Caco-2 (cell line): ENCODE measurements at regions not wholly inside any gene's neighbourhood (a gene's known extent, or its start where the extent isn't known, plus 50 kb on each side); places are given as distances from the start of the nearest gene placed in this dataset.

Experiments
- BruUV-seq: library from RNA; stranded (reverse); fragments of 400-500 nt; replicated peaks from 2 replicates; lab custom pipeline; 2021; lab: Mats Ljungman, UMichigan
- CTCF ChIA-PET: fragments of 300-600 bp; sonication (Branson Sonifier 250); formaldehyde crosslinking; loops from one replicate; lab custom pipeline; 2022; ENCODE audit warnings: antibody characterized with exemption; lab: Charles Lee
- POLR2A ChIA-PET: fragments of 300-600 bp; sonication (Branson Sonifier 250); formaldehyde crosslinking; loops from one replicate; lab custom pipeline; 2022; ENCODE audit warnings: antibody characterized with exemption; lab: Charles Lee
- DNase-seq, 2 experiments: peaks; one replicate each; pipeline versions ENCODE4 v3.0.0 to v3.0.0-alpha.2; 2020 to 2022
- H3K27me3 ChIP-seq: replicated peaks from 2 replicates; pipeline ENCODE4 v1.6.0; 2011; ENCODE audit warnings: low read length; ENCODE audit not compliant: control insufficient read depth, insufficient read depth
- H3K36me3 ChIP-seq: 2 replicates; pipeline ENCODE4 v1.5.1; 2011; ENCODE audit warnings: low read length; ENCODE audit not compliant: control insufficient read depth, insufficient read depth
- H3K4me1 ChIP-seq: fragments of 250-450 bp; sonication (Bioruptor Pico); 2 replicates; pipeline ENCODE4 v1.5.1; 2020; ENCODE audit warnings: mild to moderate bottlenecking
- H3K4me3 ChIP-seq: 2 replicates; pipeline ENCODE4 v1.5.1; 2011; ENCODE audit warnings: low read depth, mild to moderate bottlenecking, control low read depth, low read length
- H3K9me3 ChIP-seq: fragments of 250-450 bp; sonication (Bioruptor Pico); 2 replicates; pipeline ENCODE4 v1.5.1; 2020; ENCODE audit warnings: mild to moderate bottlenecking, moderate library complexity
- H3K27ac Mint-ChIP-seq: one replicate; pipeline ENCODE4 v1.8.0; 2022; ENCODE audit warnings: mixed read lengths; ENCODE audit not compliant: unreplicated experiment
- H3K27me3 Mint-ChIP-seq: one replicate; pipeline ENCODE4 v1.8.0; 2022; ENCODE audit warnings: mixed read lengths; ENCODE audit not compliant: insufficient read depth, unreplicated experiment
- H3K36me3 Mint-ChIP-seq: one replicate; pipeline ENCODE4 v1.8.0; 2022; ENCODE audit warnings: mild to moderate bottlenecking, mixed read lengths; ENCODE audit not compliant: insufficient read depth, unreplicated experiment
- H3K4me1 Mint-ChIP-seq: one replicate; pipeline ENCODE4 v1.8.0; 2022; ENCODE audit warnings: low read depth, mixed read lengths; ENCODE audit not compliant: unreplicated experiment
- H3K4me3 Mint-ChIP-seq: one replicate; pipeline ENCODE4 v1.8.0; 2022; ENCODE audit warnings: mild to moderate bottlenecking, moderate library complexity, mixed read lengths; ENCODE audit not compliant: unreplicated experiment
- H3K9me3 Mint-ChIP-seq: one replicate; pipeline ENCODE4 v1.8.0; 2022; ENCODE audit warnings: mixed read lengths; ENCODE audit not compliant: unreplicated experiment
- CTCF ChIP-seq, 2 experiments: fragments of 200-600 bp in 1 of 2; IDR thresholded peaks; 1 replicate in 1 of 2; 2 replicates in 1 of 2; pipeline versions ENCODE4 v1.5.1 to v1.8.0; 2011 to 2022; ENCODE audit warnings: antibody characterized with exemption in 1 of 2, control low read depth in 1 of 2, inconsistent platforms in 1 of 2, low read depth in 1 of 2, low read length in 1 of 2, mild to moderate bottlenecking in 1 of 2, moderate library complexity in 1 of 2; ENCODE audit not compliant: insufficient read depth in 1 of 2, severe bottlenecking in 1 of 2, unreplicated experiment in 1 of 2
- intact Hi-C: fragments of 100-400 bp; cut with micrococcal nuclease; formaldehyde crosslinking; loops from one replicate; pipeline ENCODE4 v1.10.0; 2022; ENCODE audit not compliant: unreplicated experiment

DNA sequence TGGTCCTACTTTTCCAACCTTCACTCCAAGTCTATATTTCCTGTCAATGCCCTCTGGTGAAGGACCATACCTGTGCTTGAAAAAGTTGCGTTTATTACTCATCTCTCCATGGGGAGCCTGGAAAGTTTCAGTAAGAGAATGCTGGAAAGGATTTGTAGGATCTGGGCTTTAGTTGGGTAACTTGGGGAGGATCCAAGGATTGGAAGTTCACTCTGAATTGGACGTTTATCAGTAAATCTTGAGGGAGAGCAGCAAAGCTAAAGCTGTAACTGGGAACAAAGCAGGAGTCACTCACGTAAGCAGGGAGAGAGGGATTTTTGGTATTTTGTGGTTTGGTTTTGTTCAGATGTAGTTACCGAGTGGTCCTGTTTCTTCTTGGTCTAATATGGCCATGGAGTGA is 51.4 kb upstream of the NPVF start:
- peaks cover 27% of the 10 kb centered on the region for H3K27me3 Mint-ChIP-seq
- DNase-seq, result no peak
- ChIA-PET POLR2A (no interaction called here), CTCF (no interaction called here)
- intact Hi-C loops, result no loop called here
- BruUV-seq, result no TSS peak
- no peak overlapping the region for H3K4me3 Mint-ChIP-seq
- H3K9me3 Mint-ChIP-seq, result no peaks in the 10 kb centered on the region
- Histone ChIP-seq H3K27me3 (no peaks in the 10 kb centered on the region; the same call in 1 of the 2 replicates), H3K4me3 (no peak overlapping the region), H3K36me3 (no peaks in the 10 kb centered on the region), H3K4me1 (no peaks in the 10 kb centered on the region), H3K9me3 (no peaks in the 10 kb centered on the region)
- no peaks in the 10 kb centered on the region for H3K4me1 Mint-ChIP-seq
- TF ChIP-seq CTCF (IDR thresholded peaks at IDR 0.05; ENCODE audit: insufficient read depth in 1 of 2, low read depth in 1 of 2, low read length in 1 of 2, severe bottlenecking in 1 of 2, unreplicated experiment in 1 of 2), result no peak
- H3K36me3 Mint-ChIP-seq, result no peaks in the 10 kb centered on the region
- no peak overlapping the region for H3K27ac Mint-ChIP-seq

DNA sequence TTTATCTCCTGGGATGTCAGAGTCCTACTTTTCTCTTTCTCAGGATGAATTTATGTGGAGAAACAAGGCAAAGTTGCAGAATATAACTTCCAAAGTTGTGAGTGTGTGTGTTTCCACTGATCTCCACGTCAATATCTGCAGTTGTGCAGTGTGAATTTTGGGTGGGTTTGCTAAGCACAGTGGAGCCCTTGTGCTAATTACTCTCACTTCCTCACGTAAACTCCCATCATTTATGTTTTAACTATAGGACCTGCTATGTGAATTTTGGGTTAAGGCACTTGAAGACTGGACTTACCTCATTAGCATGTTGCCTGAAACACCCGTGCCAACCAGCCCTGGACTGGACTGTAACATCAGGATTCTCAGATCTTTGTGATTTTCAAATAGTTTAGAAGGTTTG is 51.9 kb upstream of the NPVF start:
- ChIA-PET POLR2A (no interaction called here), CTCF (no interaction called here)
- H3K27me3 Mint-ChIP-seq, result peaks cover 26% of the 10 kb centered on the region
- TF ChIP-seq CTCF (IDR thresholded peaks at IDR 0.05; ENCODE audit: insufficient read depth in 1 of 2, low read depth in 1 of 2, low read length in 1 of 2, severe bottlenecking in 1 of 2, unreplicated experiment in 1 of 2), result no peak
- Histone ChIP-seq H3K4me3 (no peak overlapping the region), H3K4me1 (no peaks in the 10 kb centered on the region), H3K36me3 (no peaks in the 10 kb centered on the region), H3K9me3 (no peaks in the 10 kb centered on the region), H3K27me3 (no peaks in the 10 kb centered on the region; the same call in 1 of the 2 replicates)
- no peak overlapping the region for H3K27ac Mint-ChIP-seq
- DNase-seq, result no peak
- H3K4me3 Mint-ChIP-seq, result no peak overlapping the region
- no peaks in the 10 kb centered on the region for H3K36me3 Mint-ChIP-seq
- no TSS peak for BruUV-seq
- H3K9me3 Mint-ChIP-seq, result no peaks in the 10 kb centered on the region
- no peaks in the 10 kb centered on the region for H3K4me1 Mint-ChIP-seq
- intact Hi-C loops, result no loop called here

GRCh38 chr7:25282194-25282593 is 53.9 kb upstream of the NPVF start:
- H3K36me3 Mint-ChIP-seq, result no peaks in the 10 kb centered on the region
- no peaks in the 10 kb centered on the region for H3K4me1 Mint-ChIP-seq
- POLR2A ChIA-PET, result no interaction called here
- no peaks in the 10 kb centered on the region for H3K9me3 ChIP-seq
- intact Hi-C loops, result no loop called here
- TF ChIP-seq CTCF (IDR thresholded peaks at IDR 0.05; ENCODE audit: insufficient read depth in 1 of 2, low read depth in 1 of 2, low read length in 1 of 2, severe bottlenecking in 1 of 2, unreplicated experiment in 1 of 2), result no peak
- peaks cover 20% of the 10 kb centered on the region for H3K27me3 Mint-ChIP-seq
- DNase-seq, result no peak
- CTCF ChIA-PET, result interaction anchor here (2.3 kb wide), 1 partner anchor 22 kb away, joined by 7 read pairs; no protein-coding TSS in a partner anchor
- no peak overlapping the region for H3K27ac Mint-ChIP-seq
- H3K36me3 ChIP-seq, result no peaks in the 10 kb centered on the region
- no peak overlapping the region for H3K4me3 Mint-ChIP-seq
- H3K4me1 ChIP-seq, result no peaks in the 10 kb centered on the region
- H3K9me3 Mint-ChIP-seq, result no peaks in the 10 kb centered on the region
- no peaks in the 10 kb centered on the region; the same call in 1 of the 2 replicates for H3K27me3 ChIP-seq
- BruUV-seq, result no TSS peak
- no peak overlapping the region for H3K4me3 ChIP-seq
